Panc1 (cell line): ENCODE measurements at regions not wholly inside any gene's neighbourhood (a gene's known extent, or its start where the extent isn't known, plus 50 kb on each side); places are given as distances from the start of the nearest gene placed in this dataset.

ENCODE experiments used
- CTCF ChIP-seq: fragments of 450-650 bp; IDR thresholded peaks from 2 replicates; pipeline ENCODE4 v1.5.1; 2017; ENCODE audit warnings: mild to moderate bottlenecking
- POLR2AphosphoS5 ChIP-seq: IDR thresholded peaks from 2 replicates; pipeline ENCODE4 v1.6.1; 2012; ENCODE audit warnings: mild to moderate bottlenecking, low read depth, low read length, moderate library complexity
- REST ChIP-seq, 2 experiments: IDR thresholded peaks; 2 replicates each; pipeline ENCODE4 v1.6.1; 2011 to 2012; ENCODE audit warnings: low read depth in 2 of 2, control low read depth in 1 of 2, low read length in 1 of 2, mild to moderate bottlenecking in 1 of 2, moderate library complexity in 1 of 2; ENCODE audit not compliant: insufficient read depth in 1 of 2

- no peak for TF ChIP-seq CTCF
- TF ChIP-seq POLR2AphosphoS5, result no peak
- no peak for TF ChIP-seq REST (IDR thresholded peaks at IDR 0.05; ENCODE audit: insufficient read depth in 1 of 2, low read depth in 2 of 2, low read length in 1 of 2)
These were observed 83.3 kb upstream of the SAMSN1 start for GRCh38 chr21:14629461-14629860.
